ELF-1 (cell line): ENCODE measurements at regions not wholly inside any gene's neighbourhood (a gene's known extent, or its start where the extent isn't known, plus 50 kb on each side); places are given as distances from the start of the nearest gene placed in this dataset.
A peak's percentile ranks its signal among the peaks of the same experiment; 100 is the strongest.
"Not testable (repeated sequence)": the region's sequence is repeated elsewhere in the genome, so short reads cannot be mapped to it uniquely, and the experiment has no call there.

Source experiments
- DNase-seq: peaks from one replicate; pipeline ENCODE4 v3.0.0-alpha.2; 2016; ENCODE audit warnings: low read depth, low spot score

DNA sequence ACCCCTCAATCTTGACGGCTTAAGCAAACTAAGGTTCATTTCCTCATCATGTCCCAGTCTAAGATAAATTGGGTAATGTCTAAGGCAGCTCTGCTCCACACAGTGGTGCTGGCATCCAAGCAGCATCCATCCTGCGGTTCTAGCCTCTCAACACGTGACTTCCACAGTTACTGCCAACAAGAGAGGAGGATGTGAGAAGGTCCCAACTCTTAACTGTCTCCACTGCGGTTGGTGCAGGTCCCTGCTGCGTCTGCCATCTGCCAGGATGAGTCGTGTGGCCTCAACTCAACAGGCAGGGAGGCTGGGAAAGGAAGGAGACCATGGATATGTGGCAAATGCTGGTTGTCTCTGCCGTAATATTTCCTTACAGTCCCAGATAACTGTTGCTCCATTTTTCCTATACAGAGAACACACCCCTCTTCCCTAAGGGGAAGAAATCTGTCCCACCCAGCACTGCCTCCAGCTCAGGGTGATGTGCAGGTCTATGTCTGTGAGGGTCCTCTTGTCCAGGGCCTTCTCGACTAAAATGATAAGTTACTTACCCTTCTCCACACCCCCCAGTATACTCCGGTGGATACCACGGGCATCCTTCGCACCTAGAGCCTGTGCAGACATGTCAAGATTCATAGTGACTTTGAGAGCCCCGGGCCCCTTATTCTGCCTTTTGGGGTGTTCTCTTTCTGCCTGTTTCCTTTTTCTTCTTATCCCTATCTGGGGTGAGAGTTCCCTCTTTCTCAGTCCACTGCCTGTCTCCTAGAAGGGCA is 64.7 kb downstream of the KCNJ18 start:
- DNase-seq: no peak

GRCh38 chr17:21759636-21760035 is 67.3 kb downstream of the KCNJ18 start:
- not testable (repeated sequence) for DNase-seq

- DNase-seq: not testable (repeated sequence)
These were observed 71.5 kb downstream of the KCNJ18 start for GRCh38 chr17:21763738-21764340.

DNA sequence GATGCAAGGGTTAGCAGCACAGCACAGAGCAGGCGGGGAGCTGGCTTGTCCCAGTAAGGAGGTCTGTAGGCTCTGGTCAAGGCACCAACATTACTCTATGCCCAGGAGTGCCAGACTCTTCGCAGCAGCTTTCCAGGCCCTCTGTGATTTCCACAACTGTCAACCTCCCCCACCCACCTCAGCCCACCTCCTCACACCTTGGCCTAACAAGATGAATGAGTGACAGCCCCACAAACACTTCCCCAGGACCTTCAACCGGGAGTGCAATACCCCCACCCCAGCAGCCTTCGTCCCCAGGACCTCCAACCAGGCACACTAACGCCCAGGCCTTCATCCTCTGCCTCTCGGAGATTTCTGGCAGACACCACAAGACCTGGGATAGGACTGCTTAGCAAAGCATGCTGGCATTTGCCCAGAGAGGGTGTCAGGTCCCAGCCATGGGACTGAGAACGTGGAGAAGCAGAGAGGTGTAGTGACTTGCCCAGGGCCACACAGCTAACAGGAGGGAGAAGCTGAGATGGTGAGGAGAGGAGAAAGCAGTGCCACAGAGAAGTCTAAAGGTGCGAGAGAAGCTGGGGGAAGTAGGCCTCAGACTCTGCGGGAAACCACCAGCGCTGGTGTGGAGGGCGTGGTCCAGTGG is 73.4 kb downstream of the KCNJ18 start:
- DNase-seq: not testable (repeated sequence)

DNA sequence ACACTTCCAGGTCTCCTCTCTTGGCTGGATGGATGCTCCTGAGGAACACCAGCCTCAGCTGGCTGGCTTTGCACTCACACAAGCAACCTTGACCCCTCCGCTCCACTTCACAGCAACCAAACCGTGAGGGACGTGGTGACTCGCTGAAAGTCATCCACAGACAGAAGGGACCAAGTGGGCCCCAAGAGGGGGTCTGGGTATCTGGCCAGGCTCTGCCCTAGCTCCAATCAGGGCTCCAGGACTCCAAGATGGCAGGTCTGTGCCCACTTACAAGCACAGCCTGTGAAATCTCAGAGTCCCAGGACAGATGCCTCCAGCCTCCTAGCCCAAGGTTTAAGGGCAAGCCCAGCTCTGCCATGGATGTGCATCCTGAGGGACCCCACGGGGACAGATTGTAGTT is 74.2 kb downstream of the KCNJ18 start:
- not testable (repeated sequence) for DNase-seq

DNA sequence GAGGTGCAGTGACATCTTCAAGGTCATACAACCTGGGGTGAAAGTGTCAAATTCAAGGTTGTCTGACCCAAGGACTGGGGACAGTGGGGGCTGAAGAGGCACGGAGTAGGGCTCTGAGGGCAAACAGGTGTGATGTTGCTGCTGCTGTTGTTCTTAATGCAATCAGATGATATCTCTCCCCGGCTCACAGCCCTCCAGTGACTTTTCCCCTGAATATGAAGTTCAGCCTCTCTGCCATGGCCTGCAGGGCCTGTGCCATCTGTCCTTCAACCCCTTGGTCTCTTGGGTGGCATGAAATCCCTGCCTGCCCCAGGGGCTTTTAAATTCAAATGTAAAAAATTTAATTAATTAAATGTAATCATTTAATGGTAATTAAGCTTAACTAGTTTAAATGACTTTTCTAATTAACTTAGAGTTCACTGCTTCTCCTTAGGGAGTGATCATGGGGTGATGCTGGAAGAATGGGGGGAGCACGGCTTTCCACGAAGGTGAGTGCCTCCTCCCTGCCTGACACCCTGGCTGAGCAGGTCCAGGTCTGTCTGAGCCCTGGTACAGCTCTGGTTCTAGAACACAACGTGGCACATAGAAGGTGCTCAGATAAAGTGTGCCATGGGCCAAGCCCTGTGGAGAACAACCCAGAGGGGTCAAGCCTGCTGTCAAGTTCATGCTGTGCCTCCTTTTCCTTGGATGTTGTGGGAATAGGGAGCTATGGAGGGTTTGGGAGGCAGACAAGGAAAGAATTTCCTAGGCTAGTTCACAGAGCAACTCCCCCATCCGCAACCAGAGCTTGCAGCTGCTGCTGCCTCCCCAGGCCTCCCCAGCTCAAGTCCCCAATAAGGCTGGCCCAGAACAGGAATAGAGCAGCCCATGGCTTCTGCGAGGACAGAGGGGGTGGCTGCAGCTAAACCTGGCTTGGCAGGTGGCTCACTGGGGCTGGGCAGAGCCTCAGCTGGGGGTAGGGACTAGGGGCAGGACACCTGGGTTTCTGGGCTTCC is 75.1 kb downstream of the KCNJ18 start:
- DNase-seq: not testable (repeated sequence)

DNA sequence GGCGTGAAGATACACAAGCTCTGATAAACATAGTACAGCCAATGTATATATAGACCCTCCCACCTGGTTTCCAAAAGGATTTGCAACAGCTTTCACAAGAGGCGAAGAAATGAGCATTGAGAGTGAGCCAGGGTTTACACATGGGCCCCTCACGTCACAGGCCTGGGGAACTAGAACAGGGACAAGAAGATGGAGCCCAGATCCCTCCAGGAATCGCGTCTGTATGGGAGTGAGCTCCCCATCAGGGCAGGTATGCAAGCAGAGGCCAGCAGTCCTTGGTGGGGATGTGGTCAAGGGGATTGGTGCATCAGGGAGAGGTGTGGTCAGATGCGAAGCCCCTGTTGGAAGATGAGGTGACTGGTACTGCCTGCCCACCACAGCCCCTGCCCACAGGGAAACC is 75.9 kb downstream of the KCNJ18 start:
- DNase-seq: not testable (repeated sequence)

DNA sequence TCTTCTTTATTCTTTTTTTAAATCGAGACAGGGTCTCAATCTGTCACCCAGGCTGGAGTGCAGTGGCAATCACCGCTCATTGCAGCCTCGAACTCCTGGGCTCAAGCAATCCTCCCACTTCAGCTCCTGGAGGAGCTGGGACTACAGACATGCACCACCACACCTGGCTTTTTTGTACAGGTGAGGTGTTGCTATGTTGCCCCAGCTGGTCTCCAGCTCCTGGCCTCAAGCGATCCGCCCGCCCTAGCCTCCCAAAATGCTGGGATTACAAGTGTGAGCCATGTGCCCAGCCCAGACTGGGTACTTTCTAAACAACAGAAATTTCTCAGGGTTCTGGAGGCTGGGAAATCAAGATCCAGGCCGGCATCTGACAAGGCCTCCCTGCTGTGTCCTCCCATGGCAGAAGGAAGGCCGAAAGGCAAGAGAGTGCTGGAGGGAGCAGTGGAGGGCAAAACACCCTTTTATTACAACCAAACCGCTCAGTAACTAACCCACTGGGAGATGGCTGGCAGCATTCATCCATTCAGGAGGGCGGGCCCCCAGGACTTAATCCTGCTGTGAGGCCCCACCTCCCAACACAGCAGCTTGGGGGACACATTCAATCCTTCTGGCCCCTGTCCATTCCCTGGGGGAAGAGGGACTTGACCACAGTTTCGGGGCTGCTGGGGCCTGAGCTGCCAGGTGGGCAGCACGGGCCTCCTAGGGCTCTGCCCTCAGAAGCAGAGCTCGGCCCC is 76.6 kb downstream of the KCNJ18 start:
- peak; percentile 26 for DNase-seq

GRCh38 chr17:21769781-21770180 is 77.5 kb downstream of the KCNJ18 start:
- DNase-seq: not testable (repeated sequence)

DNA sequence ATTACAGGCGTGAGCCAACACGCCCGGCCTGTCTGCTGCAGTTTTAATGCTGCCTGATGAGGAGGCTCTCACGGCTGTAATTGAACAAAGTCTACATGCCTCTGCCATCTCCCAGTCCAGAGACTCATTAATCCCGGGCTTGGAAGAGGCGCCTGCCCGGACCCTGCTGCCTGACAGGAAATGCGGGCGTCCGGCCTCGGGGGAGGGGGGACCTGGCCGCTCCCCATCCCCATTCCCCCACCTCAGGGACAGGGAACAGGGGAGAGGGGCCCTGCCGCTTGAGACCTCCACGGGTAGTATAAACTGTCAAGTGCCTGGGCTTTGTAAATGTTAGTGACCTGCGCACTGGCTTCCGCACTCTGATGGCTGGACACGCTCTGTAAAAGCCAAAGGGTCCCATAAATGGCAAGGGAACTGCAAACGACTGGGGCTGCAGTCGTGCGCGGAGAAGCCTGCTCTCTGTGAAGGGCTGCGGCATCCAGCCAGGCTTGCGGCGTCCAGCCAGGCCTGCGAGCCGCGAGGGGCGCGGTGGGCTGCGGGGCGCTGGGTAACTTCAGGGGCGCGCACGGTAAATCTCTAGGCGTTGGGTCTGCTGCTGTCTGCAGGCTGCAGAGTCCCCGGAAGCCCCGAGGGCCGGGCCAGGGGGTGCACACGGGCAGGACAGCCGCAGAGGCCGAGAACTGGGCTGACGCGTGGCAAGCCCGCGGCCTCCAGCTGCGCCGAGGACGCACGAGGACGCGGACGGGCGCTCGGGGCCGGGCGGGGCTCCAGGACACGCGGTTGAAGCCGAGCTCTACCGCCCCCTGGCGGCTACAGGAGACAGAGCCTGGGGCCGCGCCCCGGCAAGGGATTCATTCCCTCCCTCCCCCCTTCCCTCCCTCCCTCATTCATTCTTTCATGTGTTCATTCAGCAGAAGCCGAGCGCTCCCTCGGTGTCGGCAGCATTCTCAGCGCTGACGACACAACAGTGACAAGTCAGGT is 78.4 kb downstream of the KCNJ18 start:
- DNase-seq: peak; percentile 40

DNA sequence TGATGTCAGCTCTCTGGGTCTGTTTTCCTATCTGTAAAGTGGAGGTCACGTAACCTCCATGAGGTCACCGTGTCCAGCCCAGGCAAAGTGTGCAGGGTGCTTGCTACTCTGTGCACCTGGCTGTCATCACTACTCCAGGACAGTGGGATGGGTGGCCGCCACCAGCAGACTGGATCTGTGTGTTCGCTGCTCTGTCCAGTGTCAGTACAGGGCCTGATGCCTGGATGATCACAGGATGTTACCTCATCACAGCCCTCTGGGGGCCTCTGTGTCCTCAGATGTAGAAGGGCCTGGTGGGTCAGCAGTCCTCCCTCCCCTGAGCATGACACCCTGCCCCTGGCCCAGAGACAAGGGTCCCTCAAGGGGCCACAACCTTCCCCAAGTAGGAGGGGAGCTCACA is 80.0 kb downstream of the KCNJ18 start:
- no peak for DNase-seq

- DNase-seq: not testable (repeated sequence)
These were observed 80.8 kb downstream of the KCNJ18 start for GRCh38 chr17:21772991-21773713.

DNA sequence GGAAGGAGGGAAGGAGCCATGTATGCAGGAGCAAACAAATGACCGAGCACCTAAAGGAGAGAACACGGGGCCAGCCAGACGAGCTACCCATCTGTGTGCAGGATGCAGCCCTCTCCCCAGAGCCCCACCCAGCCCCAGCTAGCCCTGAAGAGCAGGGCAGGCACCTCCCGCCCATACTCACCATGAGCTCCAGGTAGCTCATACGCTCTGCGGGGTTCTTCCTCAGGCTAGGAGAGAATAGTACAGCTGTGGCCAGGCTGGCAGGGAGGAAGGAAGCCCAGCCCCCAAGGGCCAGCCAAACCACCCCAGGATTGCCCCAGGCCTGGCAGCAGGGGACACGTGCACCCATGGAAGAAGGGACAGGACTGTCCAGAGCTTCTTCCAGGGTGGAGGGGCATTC is 81.9 kb downstream of the KCNJ18 start:
- DNase-seq: no peak

- not testable (repeated sequence) for DNase-seq
These were observed 83.2 kb downstream of the KCNJ18 start for GRCh38 chr17:21775566-21775965.

- not testable (repeated sequence) for DNase-seq
These were observed 84.6 kb downstream of the KCNJ18 start for GRCh38 chr17:21776921-21777320.

DNA sequence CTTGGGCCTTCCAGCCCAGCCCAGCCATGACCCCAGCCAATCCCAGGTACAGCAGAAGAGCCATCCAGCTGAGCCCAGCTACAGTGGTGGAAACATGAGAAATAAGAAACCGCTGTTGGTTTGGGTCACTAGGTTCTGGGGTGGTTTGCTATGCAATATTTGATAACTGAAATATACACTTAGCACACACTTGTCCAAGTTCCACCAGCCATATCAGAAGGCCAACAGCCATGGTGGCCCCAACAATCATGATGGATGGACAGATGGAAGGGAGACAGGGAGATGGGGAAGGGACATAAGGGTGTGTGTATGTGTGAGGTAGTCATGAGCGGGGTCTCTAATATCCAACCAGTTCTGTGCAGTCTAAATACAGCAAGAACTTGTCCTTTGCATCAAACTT is 86.5 kb downstream of the KCNJ18 start:
- not testable (repeated sequence) for DNase-seq

GRCh38 chr17:21780293-21780888 is 88.1 kb downstream of the KCNJ18 start:
- peak; percentile 12 for DNase-seq

DNA sequence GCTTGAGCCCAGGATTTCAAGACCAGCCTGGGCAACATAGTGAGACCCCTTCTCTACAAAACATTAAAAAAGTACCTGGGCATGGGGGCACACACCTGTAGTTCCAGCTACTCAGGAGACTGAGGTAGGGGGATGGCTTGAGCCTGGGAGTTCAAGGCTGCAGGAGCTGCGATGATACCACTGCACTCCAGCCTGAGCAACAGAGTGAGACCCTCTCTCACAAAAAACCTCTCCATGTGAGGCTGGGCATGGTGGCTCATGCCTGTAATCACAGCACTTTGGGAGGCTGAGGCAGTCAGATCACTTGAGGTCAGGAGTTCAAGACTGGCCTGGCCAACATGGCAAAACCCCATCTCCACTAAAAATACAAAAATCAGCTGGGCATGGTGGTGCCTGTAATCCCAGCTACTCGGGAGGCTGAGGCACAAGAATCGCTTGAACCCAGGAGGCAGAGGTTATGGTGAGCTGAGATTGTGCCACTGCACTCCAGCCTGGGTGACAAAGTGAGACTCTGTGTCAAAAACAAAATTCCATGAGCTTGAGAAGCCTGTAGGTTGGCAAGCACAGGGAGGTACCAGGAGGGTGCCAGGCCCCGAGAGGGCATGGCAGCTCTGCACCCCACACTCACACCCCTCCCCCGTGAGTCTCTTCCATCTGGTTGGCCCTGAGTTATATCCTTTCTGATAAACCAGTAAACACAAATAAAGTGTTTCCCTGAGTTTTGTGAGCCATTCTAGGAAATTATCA is 88.8 kb downstream of the KCNJ18 start:
- not testable (repeated sequence) for DNase-seq
